Astrocyte (in vitro differentiated cells and primary cell): ENCODE measurements at regions not wholly inside any gene's neighbourhood (a gene's known extent, or its start where the extent isn't known, plus 50 kb on each side); places are given as distances from the start of the nearest gene placed in this dataset.

ENCODE experiments used
- CTCF ChIP-seq: IDR thresholded peaks from 2 replicates; pipeline ENCODE4 v1.5.1; 2011; ENCODE audit warnings: low read depth, mild to moderate bottlenecking, inconsistent platforms, low read length, moderate library complexity; ENCODE audit not compliant: insufficient read depth
- EZH2 ChIP-seq: IDR thresholded peaks from 2 replicates; pipeline ENCODE4 v1.6.1; 2012; ENCODE audit warnings: mild to moderate bottlenecking, low read length, inconsistent platforms; ENCODE audit not compliant: insufficient read depth

GRCh38 chr18:72942766-72943165, 75.0 kb upstream of the NETO1 start:
- TF ChIP-seq CTCF = no peak
- no peak for TF ChIP-seq EZH2
